Esophagus squamous epithelium (tissue), 5 donors: ENCODE measurements at regions not wholly inside any gene's neighbourhood (a gene's known extent, or its start where the extent isn't known, plus 50 kb on each side); places are given as distances from the start of the nearest gene placed in this dataset.

ENCODE experiments used
- DNase-seq: peaks from one replicate; lab custom pipeline; 2025; lab: John Stamatoyannopoulos, UW
- H3K27ac ChIP-seq, 4 donors: fragments of 200-600 bp; sonication (generic); one replicate each; pipeline ENCODE4 v1.5.1; 2016 to 2019; ENCODE audit warnings: mild to moderate bottlenecking in 1 of 4
- H3K27me3 ChIP-seq, 4 donors: fragments of 200-600 bp; sonication (generic); 1 replicate in 3 of 4; 2 replicates in 1 of 4; pipeline versions ENCODE4 v1.5.1 to v1.6.0; 2017 to 2021; ENCODE audit warnings: antibody characterized with exemption in 1 of 4
- H3K36me3 ChIP-seq, 3 donors: fragments of 200-600 bp; sonication (generic); one replicate each; pipeline ENCODE4 v1.5.1; 2016 to 2019
- H3K4me1 ChIP-seq, 3 donors: fragments of 200-600 bp; sonication (generic); one replicate each; pipeline ENCODE4 v1.5.1; 2017 to 2019
- H3K4me3 ChIP-seq, 4 donors: fragments of 200-600 bp; sonication (generic); 1 replicate in 3 of 4; 2 replicates in 1 of 4; pipeline ENCODE4 v1.5.1; 2016 to 2019; ENCODE audit warnings: mild to moderate bottlenecking in 2 of 4, moderate library complexity in 1 of 4
- H3K9me3 ChIP-seq, 3 donors: fragments of 200-600 bp; sonication (generic); one replicate each; pipeline ENCODE4 v1.5.1; 2016 to 2019
- POLR2A ChIP-seq, 4 donors: fragments of 450-650 bp; IDR thresholded peaks; one replicate each; pipeline ENCODE4 v1.6.1; 2017; ENCODE audit warnings: antibody characterized with exemption in 4 of 4, mild to moderate bottlenecking in 4 of 4, moderate library complexity in 3 of 4
- WGBS, 2 donors: methylation state at CpG; one replicate each; pipeline ENCODE4 v1.1.5; 2018; 5-methylcytosine and 5-hydroxymethylcytosine counted together
- intact Hi-C: fragments of 100-400 bp; cut with DNase I; formaldehyde crosslinking; loops from one replicate; pipeline ENCODE4 v1.15.0; 2022
- TF ChIP-seq, protein P1 (sequence below), 6 experiments: fragments of 450-650 bp in 4 of 6; fragments of 200-600 bp in 2 of 6; sonication (generic) in 2 of 6; IDR thresholded peaks; one replicate each; pipeline ENCODE4 v1.5.1; 2016 to 2019; ENCODE audit warnings: antibody characterized with exemption in 6 of 6, mild to moderate bottlenecking in 4 of 6, moderate library complexity in 4 of 6
- donor health status: DM: yes; HTN: yes; CAD: no.

DNA sequence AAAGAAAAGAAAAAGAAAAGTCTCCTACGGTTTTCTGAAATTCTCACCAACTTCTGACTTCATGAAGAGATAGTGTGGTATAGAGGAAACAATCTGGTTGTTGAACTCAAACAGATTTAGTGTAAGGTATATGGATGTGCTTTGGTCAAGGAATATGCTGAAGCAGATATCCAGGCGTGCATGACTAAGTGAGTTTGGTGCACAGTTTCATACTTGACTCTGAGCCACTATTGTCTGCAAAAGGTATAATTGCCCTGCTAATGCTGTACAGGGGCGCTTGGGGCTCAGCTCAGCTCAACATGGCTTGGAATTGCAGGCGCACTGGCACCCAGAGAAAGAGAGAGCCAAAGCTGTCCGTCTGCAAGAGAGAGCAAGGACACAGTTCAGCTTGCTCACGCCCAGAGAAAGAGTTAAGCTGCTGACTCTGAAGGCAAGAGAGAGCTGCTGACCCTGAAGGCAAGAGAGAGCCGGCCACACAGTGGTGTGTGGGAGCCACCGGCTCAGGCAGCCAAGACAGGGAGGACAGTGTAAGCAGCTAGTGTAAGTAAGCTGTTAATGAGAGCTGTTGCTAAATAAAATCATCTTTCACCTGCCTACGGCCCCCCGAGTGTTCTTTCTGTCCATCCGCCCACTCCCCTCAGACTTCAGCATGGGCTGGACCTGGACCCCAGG is 66.4 kb upstream of the SLC38A4 start:
- DNase-seq, result no peak
- Histone ChIP-seq H3K36me3 (no peaks in the 10 kb centered on the region), H3K4me3 (no peak overlapping the region), H3K27ac (no peak overlapping the region), H3K9me3 (no peaks in the 10 kb centered on the region), H3K27me3 (no peaks in the 10 kb centered on the region), H3K4me1 (peaks cover 0 to 5% (median 0%) of the 10 kb centered on the region in 3 donors)
- TF ChIP-seq POLR2A (IDR thresholded peaks at IDR 0.05), result no peak
- TF ChIP-seq, protein P1, sequence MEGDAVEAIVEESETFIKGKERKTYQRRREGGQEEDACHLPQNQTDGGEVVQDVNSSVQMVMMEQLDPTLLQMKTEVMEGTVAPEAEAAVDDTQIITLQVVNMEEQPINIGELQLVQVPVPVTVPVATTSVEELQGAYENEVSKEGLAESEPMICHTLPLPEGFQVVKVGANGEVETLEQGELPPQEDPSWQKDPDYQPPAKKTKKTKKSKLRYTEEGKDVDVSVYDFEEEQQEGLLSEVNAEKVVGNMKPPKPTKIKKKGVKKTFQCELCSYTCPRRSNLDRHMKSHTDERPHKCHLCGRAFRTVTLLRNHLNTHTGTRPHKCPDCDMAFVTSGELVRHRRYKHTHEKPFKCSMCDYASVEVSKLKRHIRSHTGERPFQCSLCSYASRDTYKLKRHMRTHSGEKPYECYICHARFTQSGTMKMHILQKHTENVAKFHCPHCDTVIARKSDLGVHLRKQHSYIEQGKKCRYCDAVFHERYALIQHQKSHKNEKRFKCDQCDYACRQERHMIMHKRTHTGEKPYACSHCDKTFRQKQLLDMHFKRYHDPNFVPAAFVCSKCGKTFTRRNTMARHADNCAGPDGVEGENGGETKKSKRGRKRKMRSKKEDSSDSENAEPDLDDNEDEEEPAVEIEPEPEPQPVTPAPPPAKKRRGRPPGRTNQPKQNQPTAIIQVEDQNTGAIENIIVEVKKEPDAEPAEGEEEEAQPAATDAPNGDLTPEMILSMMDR (IDR thresholded peaks at IDR 0.05), result no peak
- WGBS, 2 donors, result 83 to 87% methylated on average over 7 to 11 of the region's 11 CpGs
- intact Hi-C loops, result no loop called here

DNA sequence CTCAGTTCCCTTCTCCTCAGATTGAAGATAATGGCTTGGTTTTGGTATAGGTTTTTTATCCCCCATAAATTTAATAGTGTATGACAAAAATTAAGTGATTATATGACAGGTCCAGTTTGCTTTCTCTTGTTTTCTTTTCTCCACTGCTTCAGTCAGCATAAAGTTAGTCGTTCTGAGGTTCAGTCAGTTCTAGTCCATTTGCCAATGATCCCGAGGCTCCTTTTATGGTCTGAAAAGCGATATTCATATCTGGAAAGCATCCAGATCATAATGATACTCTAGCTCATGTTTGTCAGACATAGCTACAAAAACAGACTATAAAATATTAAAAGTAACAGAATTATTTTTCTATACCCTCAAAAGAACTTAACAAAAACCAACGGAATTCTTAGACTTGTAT is 67.1 kb upstream of the SLC38A4 start:
- no peak for DNase-seq
- Histone ChIP-seq H3K27ac (no peak overlapping the region), H3K27me3 (no peaks in the 10 kb centered on the region), H3K4me3 (no peak overlapping the region), H3K36me3 (no peaks in the 10 kb centered on the region), H3K9me3 (no peaks in the 10 kb centered on the region), H3K4me1 (peaks cover 0 to 5% (median 0%) of the 10 kb centered on the region in 3 donors)
- intact Hi-C loops, result no loop called here
- 47 to 60% methylated on average over 4 of the region's 4 CpGs for WGBS, 2 donors
- no peak for TF ChIP-seq POLR2A (IDR thresholded peaks at IDR 0.05)
- TF ChIP-seq, protein P1 (IDR thresholded peaks at IDR 0.05), result no peak

DNA sequence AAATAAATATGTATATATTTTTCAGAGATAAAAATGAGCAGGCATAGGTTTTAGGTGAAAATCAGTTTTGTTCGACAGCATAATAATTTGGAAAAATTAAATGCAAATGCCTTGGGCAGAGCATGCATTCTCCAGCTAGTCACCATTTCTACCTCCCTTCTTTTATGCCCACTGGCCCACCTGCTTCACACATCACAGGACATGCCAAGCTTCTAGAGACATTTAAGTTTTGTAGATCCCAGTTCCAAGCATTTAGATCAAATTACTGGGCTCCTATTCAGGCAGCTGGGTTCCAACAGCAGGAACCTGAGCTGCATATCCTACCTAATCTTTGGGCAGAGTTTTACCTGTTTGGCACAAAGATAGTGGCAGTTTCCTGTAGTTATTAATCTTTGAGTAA is 67.6 kb upstream of the SLC38A4 start:
- Histone ChIP-seq H3K9me3 (no peaks in the 10 kb centered on the region), H3K36me3 (no peaks in the 10 kb centered on the region), H3K27me3 (no peaks in the 10 kb centered on the region), H3K4me1 (peaks cover 0 to 5% (median 0%) of the 10 kb centered on the region in 3 donors), H3K27ac (no peak overlapping the region), H3K4me3 (no peak overlapping the region)
- WGBS, 2 donors, result 91 to 97% methylated on average over 1 of the region's 1 CpG
- intact Hi-C loops, result no loop called here
- no peak for DNase-seq
- TF ChIP-seq, protein P1 (IDR thresholded peaks at IDR 0.05), result no peak
- no peak for TF ChIP-seq POLR2A (IDR thresholded peaks at IDR 0.05)

DNA sequence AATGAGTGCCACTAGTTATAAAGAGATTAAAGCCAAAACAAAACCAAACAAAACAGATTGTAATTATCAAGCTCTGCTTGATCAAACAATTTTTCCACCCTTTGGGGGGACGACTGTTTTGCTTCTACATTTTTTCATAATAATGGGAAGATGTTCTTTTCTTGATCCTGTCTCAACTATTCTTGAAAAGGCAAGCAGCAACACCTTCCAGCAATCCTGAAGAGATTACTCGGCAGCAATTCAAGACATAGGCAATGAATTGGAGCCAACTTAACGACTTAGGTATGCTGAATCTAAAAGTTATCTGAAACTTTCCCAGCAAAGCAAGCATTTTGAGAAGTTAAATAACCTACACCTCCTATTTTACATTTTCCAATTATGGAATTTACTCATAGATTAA is 69.9 kb upstream of the SLC38A4 start:
- WGBS, 2 donors, result 23 to 25% methylated on average over 3 of the region's 3 CpGs

DNA sequence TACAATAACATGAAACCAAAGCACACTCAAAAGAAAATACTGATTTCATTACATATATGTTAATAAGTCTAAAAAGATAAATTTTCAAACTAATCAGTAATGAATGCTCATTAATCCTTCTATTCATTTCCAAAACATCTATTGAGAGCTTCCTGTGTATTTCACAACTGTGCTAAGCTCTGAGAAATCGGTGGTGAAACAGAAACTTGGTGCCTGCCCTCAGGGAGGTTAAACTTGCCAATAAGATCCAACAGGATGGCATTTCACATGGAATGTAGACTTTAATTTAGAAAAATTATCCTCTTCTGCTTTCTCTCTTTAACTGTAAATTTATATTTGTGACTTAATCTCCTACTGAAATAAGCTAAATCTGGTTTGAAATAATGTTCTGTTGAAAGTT is 70.9 kb upstream of the SLC38A4 start:
- TF ChIP-seq POLR2A (IDR thresholded peaks at IDR 0.05), result no peak
- TF ChIP-seq, protein P1 (IDR thresholded peaks at IDR 0.05), result no peak
- no peak overlapping the region for H3K27ac ChIP-seq
- no peaks in the 10 kb centered on the region for H3K9me3 ChIP-seq
- intact Hi-C loops, result loop anchor here (1.0 kb wide), 1 partner anchor 21 kb away; no protein-coding TSS in a partner anchor
- no peaks in the 10 kb centered on the region for H3K27me3 ChIP-seq
- no peak for DNase-seq
- H3K4me3 ChIP-seq, result no peak overlapping the region
- 0 to 34% methylated on average over 1 of the region's 1 CpG for WGBS, 2 donors
- H3K4me1 ChIP-seq, result peaks cover 0 to 5% (median 0%) of the 10 kb centered on the region in 3 donors
- H3K36me3 ChIP-seq, result no peaks in the 10 kb centered on the region

More for the DNA sequence above, 69.9 kb upstream of the SLC38A4 start:
- Histone ChIP-seq H3K36me3 (no peaks in the 10 kb centered on the region), H3K9me3 (no peaks in the 10 kb centered on the region), H3K27ac (no peak overlapping the region), H3K4me3 (no peak overlapping the region), H3K27me3 (no peaks in the 10 kb centered on the region), H3K4me1 (peaks cover 0 to 5% (median 0%) of the 10 kb centered on the region in 3 donors)
- intact Hi-C loops, result no loop called here
- DNase-seq, result no peak
- TF ChIP-seq, protein P1 (IDR thresholded peaks at IDR 0.05), result no peak
- TF ChIP-seq POLR2A (IDR thresholded peaks at IDR 0.05), result no peak
